GM12891 (cell line): ENCODE measurements at regions not wholly inside any gene's neighbourhood (a gene's known extent, or its start where the extent isn't known, plus 50 kb on each side); places are given as distances from the start of the nearest gene placed in this dataset.

Experiments used
- DNase-seq: peaks from one replicate; pipeline ENCODE4 v3.0.0; 2011; ENCODE audit warnings: low spot score; ENCODE audit not compliant: insufficient read length
- FAIRE-seq: peaks from 2 replicates; lab custom pipeline; 2011; peaks lifted over from hg19 to GRCh38; lab: Jason Lieb, UNC
- PAX5 ChIP-seq: IDR thresholded peaks from 2 replicates; pipeline ENCODE4 v1.6.1; 2011; ENCODE audit warnings: low read length, moderate library complexity, mild to moderate bottlenecking; ENCODE audit not compliant: insufficient read depth, severe bottlenecking
- POLR2A ChIP-seq: IDR thresholded peaks from 2 replicates; pipeline ENCODE4 v1.6.1; 2011; ENCODE audit warnings: low read depth, low read length, control low read depth
- POLR2AphosphoS5 ChIP-seq: IDR thresholded peaks from 2 replicates; pipeline ENCODE4 v1.6.1; 2011; ENCODE audit warnings: low read depth, low read length, control low read depth
- POU2F2 ChIP-seq: IDR thresholded peaks from 2 replicates; pipeline ENCODE4 v1.6.1; 2011; ENCODE audit warnings: low read depth, mild to moderate bottlenecking, control low read depth, low read length, moderate library complexity
- SPI1 ChIP-seq: IDR thresholded peaks from 2 replicates; pipeline ENCODE4 v1.6.1; 2011; ENCODE audit warnings: low read depth, low read length, control low read depth
- TAF1 ChIP-seq: IDR thresholded peaks from 2 replicates; pipeline ENCODE4 v1.6.1; 2011; ENCODE audit warnings: low read depth, low read length, control low read depth

- FAIRE-seq (no peak), DNase-seq (no peak)
- no peak for TF ChIP-seq SPI1
- TF ChIP-seq POLR2A: no peak
- no peak for TF ChIP-seq TAF1
- no peak for TF ChIP-seq PAX5
- no peak for TF ChIP-seq POLR2AphosphoS5
- TF ChIP-seq POU2F2: no peak
Observed at GRCh38 chr12:90631591-90632212, 323.3 kb downstream of the CCER1 start.

GRCh38 chr12:90630006-90630405 lies 325.0 kb downstream of the CCER1 start:
- TF ChIP-seq SPI1 (no peak), POLR2AphosphoS5 (no peak), POU2F2 (no peak), TAF1 (no peak), PAX5 (no peak), POLR2A (no peak)
- DNase-seq (no peak), FAIRE-seq (no peak)

GRCh38 chr12:90628213-90628612 lies 326.8 kb downstream of the CCER1 start:
- TF ChIP-seq POLR2A (no peak), POU2F2 (no peak), PAX5 (no peak), SPI1 (no peak), TAF1 (no peak)
- FAIRE-seq (no peak), DNase-seq (no peak)

GRCh38 chr12:90627180-90627896 lies 327.6 kb downstream of the CCER1 start:
- TF ChIP-seq TAF1: no peak
- no peak for TF ChIP-seq POLR2AphosphoS5
- TF ChIP-seq POU2F2: no peak
- TF ChIP-seq POLR2A: no peak
- no peak for TF ChIP-seq PAX5
- TF ChIP-seq SPI1: no peak
- FAIRE-seq (no peak), DNase-seq (no peak)

GRCh38 chr12:90622431-90622830 lies 332.5 kb downstream of the CCER1 start:
- no peak for TF ChIP-seq TAF1
- DNase-seq: no peak
- FAIRE-seq: no peak

- DNase-seq (no peak), FAIRE-seq (no peak)
- TF ChIP-seq POLR2AphosphoS5 (no peak), TAF1 (no peak), SPI1 (no peak), POLR2A (no peak), PAX5 (no peak), POU2F2 (no peak)
Observed at GRCh38 chr12:90621927-90622326, 333.0 kb downstream of the CCER1 start.

GRCh38 chr12:90619943-90620342 lies 335.0 kb downstream of the CCER1 start:
- no peak for FAIRE-seq
- DNase-seq: no peak
- TF ChIP-seq POLR2A: no peak
- no peak for TF ChIP-seq SPI1
- TF ChIP-seq POLR2AphosphoS5: no peak
- no peak for TF ChIP-seq PAX5
- TF ChIP-seq TAF1: no peak
- no peak for TF ChIP-seq POU2F2

GRCh38 chr12:90618586-90618985 lies 336.4 kb downstream of the CCER1 start:
- TF ChIP-seq SPI1 (no peak), PAX5 (no peak), POU2F2 (no peak), POLR2AphosphoS5 (no peak), TAF1 (no peak), POLR2A (no peak)
- DNase-seq (no peak), FAIRE-seq (no peak)

- no peak for TF ChIP-seq POU2F2
- TF ChIP-seq POLR2AphosphoS5: no peak
- no peak for TF ChIP-seq SPI1
- no peak for TF ChIP-seq TAF1
- TF ChIP-seq PAX5: no peak
- no peak for TF ChIP-seq POLR2A
- FAIRE-seq (no peak), DNase-seq (no peak)
Observed at GRCh38 chr12:90611891-90612290, 343.1 kb downstream of the CCER1 start.
